Liver (tissue), 8 donors: ENCODE measurements at regions not wholly inside any gene's neighbourhood (a gene's known extent, or its start where the extent isn't known, plus 50 kb on each side); places are given as distances from the start of the nearest gene placed in this dataset.

Source experiments
- DNase-seq: peaks from one replicate; pipeline ENCODE4 v3.0.0-alpha.2; 2017; ENCODE audit warnings: low spot score
- H3K27ac ChIP-seq, 2 donors: one replicate each; pipeline ENCODE4 v1.7.0; 2013; ENCODE audit warnings: inconsistent platforms in 2 of 2, low read length in 2 of 2, control low read depth in 1 of 2, low read depth in 1 of 2, mild to moderate bottlenecking in 1 of 2
- H3K27me3 ChIP-seq, 4 donors: one replicate each; pipeline versions ENCODE4 v1.6.1 to v1.7.0; 2013; ENCODE audit warnings: low read length in 3 of 4, inconsistent platforms in 1 of 4, mild to moderate bottlenecking in 1 of 4, moderate library complexity in 1 of 4; ENCODE audit not compliant: control insufficient read depth in 4 of 4, insufficient read depth in 4 of 4
- H3K36me3 ChIP-seq, 4 donors: one replicate each; pipeline versions ENCODE4 v1.6.1 to v1.7.0; 2013; ENCODE audit warnings: low read length in 3 of 4, mild to moderate bottlenecking in 3 of 4, low read depth in 1 of 4, moderate library complexity in 1 of 4; ENCODE audit not compliant: control insufficient read depth in 4 of 4, insufficient read depth in 3 of 4
- H3K4me1 ChIP-seq, 4 donors: one replicate each; pipeline versions ENCODE4 v1.6.1 to v1.7.0; 2013; ENCODE audit warnings: low read length in 3 of 4, mild to moderate bottlenecking in 3 of 4, moderate library complexity in 1 of 4; ENCODE audit not compliant: control insufficient read depth in 4 of 4, insufficient read depth in 4 of 4
- H3K4me3 ChIP-seq, 3 donors: one replicate each; pipeline versions ENCODE4 v1.6.1 to v1.7.0; 2013; ENCODE audit warnings: low read length in 3 of 3, control low read depth in 1 of 3, low read depth in 1 of 3, mild to moderate bottlenecking in 1 of 3
- H3K9ac ChIP-seq, 2 donors: one replicate each; pipeline ENCODE4 v1.7.0; 2013; ENCODE audit warnings: low read length in 2 of 2, mild to moderate bottlenecking in 2 of 2, moderate library complexity in 2 of 2, control low read depth in 1 of 2, low read depth in 1 of 2
- H3K9me3 ChIP-seq, 4 donors: one replicate each; pipeline versions ENCODE4 v1.6.1 to v1.7.0; 2013; ENCODE audit warnings: low read length in 3 of 4; ENCODE audit not compliant: control insufficient read depth in 4 of 4
- CTCF ChIP-seq: fragments of 150-350 bp; IDR thresholded peaks from 2 replicates; pipeline ENCODE4 v1.5.1; 2017; ENCODE audit warnings: improper control_type of control experiment, low read depth, low read length; ENCODE audit not compliant: missing input control
- EGR1 ChIP-seq, 2 donors: IDR thresholded peaks; 2 replicates each; pipeline ENCODE4 v1.6.1; 2016 to 2018; ENCODE audit warnings: antibody characterized with exemption in 2 of 2, low read depth in 2 of 2
- FOXA1 ChIP-seq: IDR thresholded peaks from 2 replicates; pipeline ENCODE4 v1.6.1; 2016; ENCODE audit warnings: antibody characterized with exemption
- FOXA2 ChIP-seq: IDR thresholded peaks from 2 replicates; pipeline ENCODE4 v1.6.1; 2016; ENCODE audit warnings: antibody characterized with exemption
- GABPA ChIP-seq, 2 donors: IDR thresholded peaks in 1 of 2; conservative IDR thresholded peaks in 1 of 2; 2 replicates each; pipeline ENCODE4 v1.6.1; 2016; ENCODE audit warnings: antibody characterized with exemption in 2 of 2, mild to moderate bottlenecking in 1 of 2, moderate library complexity in 1 of 2
- HNF4A ChIP-seq, 2 donors: conservative IDR thresholded peaks; 2 replicates each; pipeline ENCODE4 v1.6.1; 2016; ENCODE audit warnings: antibody characterized with exemption in 2 of 2, mild to moderate bottlenecking in 2 of 2
- HNF4G ChIP-seq: IDR thresholded peaks from 2 replicates; pipeline ENCODE4 v1.6.1; 2016; ENCODE audit warnings: antibody characterized with exemption
- JUND ChIP-seq, 2 donors: IDR thresholded peaks; 2 replicates each; pipeline ENCODE4 v1.6.1; 2016; ENCODE audit warnings: antibody characterized with exemption in 2 of 2
- RAD21 ChIP-seq, 2 donors: IDR thresholded peaks; 2 replicates each; pipeline ENCODE4 v1.6.1; 2016; ENCODE audit warnings: antibody characterized with exemption in 2 of 2, mild to moderate bottlenecking in 2 of 2
- REST ChIP-seq: IDR thresholded peaks from 2 replicates; pipeline ENCODE4 v1.6.1; 2016; ENCODE audit warnings: antibody characterized with exemption, mild to moderate bottlenecking
- RXRA ChIP-seq, 2 donors: IDR thresholded peaks; 2 replicates each; pipeline ENCODE4 v1.6.1; 2017 to 2018; ENCODE audit warnings: antibody characterized with exemption in 2 of 2, mild to moderate bottlenecking in 1 of 2
- SP1 ChIP-seq: IDR thresholded peaks from 2 replicates; pipeline ENCODE4 v1.6.1; 2018; ENCODE audit warnings: antibody characterized with exemption, mild to moderate bottlenecking
- TAF1 ChIP-seq: conservative IDR thresholded peaks from 2 replicates; pipeline ENCODE4 v1.6.1; 2016; ENCODE audit warnings: antibody characterized with exemption, mild to moderate bottlenecking
- YY1 ChIP-seq: IDR thresholded peaks from 2 replicates; pipeline ENCODE4 v1.6.1; 2016; ENCODE audit warnings: antibody characterized with exemption, mild to moderate bottlenecking
- ZBTB33 ChIP-seq: IDR thresholded peaks from 2 replicates; pipeline ENCODE4 v1.6.1; 2016; ENCODE audit warnings: antibody characterized with exemption
- WGBS: extraction: QIAGEN DNeasy Blood & Tissue Kit; methylation state at CpG from one replicate; pipeline ENCODE4 v1.1.7; 2013; 5-methylcytosine and 5-hydroxymethylcytosine counted together
- TF ChIP-seq, protein P1 (sequence below): IDR thresholded peaks from 2 replicates; pipeline ENCODE4 v1.6.1; 2016; ENCODE audit warnings: antibody characterized with exemption
- TF ChIP-seq, protein P2 (sequence below): IDR thresholded peaks from 2 replicates; pipeline ENCODE4 v1.6.1; 2016; ENCODE audit warnings: antibody characterized with exemption
- donor health status: healthy.
- donor health status: healthy.
- donor health status: healthy.
- donor health status: healthy.
- donor health status: healthy.

- H3K9me3 ChIP-seq, result no peaks in the 10 kb centered on the region
- TF ChIP-seq HNF4G (no peak), RXRA (IDR thresholded peaks at IDR 0.05) (no peak)
- H3K27me3 ChIP-seq, result no peaks in the 10 kb centered on the region
- H3K4me3 ChIP-seq, result no peak overlapping the region
- no peaks in the 10 kb centered on the region for H3K4me1 ChIP-seq
- no peak overlapping the region for H3K27ac ChIP-seq
- DNase-seq, result no peak
- no peaks in the 10 kb centered on the region for H3K36me3 ChIP-seq
- WGBS, result 49% methylated on average over 6 of the region's 6 CpGs
- H3K9ac ChIP-seq, result no peak overlapping the region
Measured at GRCh38 chr3:150348500-150348899, 59.6 kb upstream of the TSC22D2 start.

GRCh38 chr3:150346981-150347863 is 60.9 kb upstream of the TSC22D2 start:
- no peak overlapping the region for H3K4me3 ChIP-seq
- DNase-seq, result no peak
- 80% methylated on average over 10 of the region's 10 CpGs for WGBS
- H3K9me3 ChIP-seq, result no peaks in the 10 kb centered on the region
- H3K27ac ChIP-seq, result no peak overlapping the region
- H3K36me3 ChIP-seq, result no peaks in the 10 kb centered on the region
- H3K4me1 ChIP-seq, result no peaks in the 10 kb centered on the region
- H3K9ac ChIP-seq, result no peak overlapping the region
- no peaks in the 10 kb centered on the region for H3K27me3 ChIP-seq
- TF ChIP-seq FOXA2, result no peak
- TF ChIP-seq CTCF, result no peak
- no peak for TF ChIP-seq YY1
- TF ChIP-seq JUND (IDR thresholded peaks at IDR 0.05), result no peak
- no peak for TF ChIP-seq SP1
- TF ChIP-seq ZBTB33, result no peak
- no peak for TF ChIP-seq GABPA (IDR thresholded peaks at IDR 0.05 in 1 of 2, conservative IDR thresholded peaks at IDR 0.05 in 1 of 2)
- no peak for TF ChIP-seq EGR1 (IDR thresholded peaks at IDR 0.05; ENCODE audit: low read depth in 2 of 2)
- TF ChIP-seq FOXA1, result no peak
- TF ChIP-seq, protein P1, sequence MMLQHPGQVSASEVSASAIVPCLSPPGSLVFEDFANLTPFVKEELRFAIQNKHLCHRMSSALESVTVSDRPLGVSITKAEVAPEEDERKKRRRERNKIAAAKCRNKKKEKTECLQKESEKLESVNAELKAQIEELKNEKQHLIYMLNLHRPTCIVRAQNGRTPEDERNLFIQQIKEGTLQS, result no peak
- no peak for TF ChIP-seq HNF4A (conservative IDR thresholded peaks at IDR 0.05)
- no peak for TF ChIP-seq REST
- TF ChIP-seq TAF1, result no peak
- no peak for TF ChIP-seq RAD21 (IDR thresholded peaks at IDR 0.05)
- TF ChIP-seq, protein P2, sequence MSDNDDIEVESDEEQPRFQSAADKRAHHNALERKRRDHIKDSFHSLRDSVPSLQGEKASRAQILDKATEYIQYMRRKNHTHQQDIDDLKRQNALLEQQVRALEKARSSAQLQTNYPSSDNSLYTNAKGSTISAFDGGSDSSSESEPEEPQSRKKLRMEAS, result no peak
- TF ChIP-seq RXRA (IDR thresholded peaks at IDR 0.05), result no peak
